Loucy (cell line): ENCODE measurements at regions not wholly inside any gene's neighbourhood (a gene's known extent, or its start where the extent isn't known, plus 50 kb on each side); places are given as distances from the start of the nearest gene placed in this dataset.

Source experiments
- H2AFZ ChIP-seq: fragments of 200-600 bp; sonication (generic); 2 replicates; pipeline ENCODE4 v1.6.0; 2016; ENCODE audit warnings: antibody characterized with exemption, mild to moderate bottlenecking, low read length, moderate library complexity
- H3F3A ChIP-seq: fragments of 200-600 bp; 2 replicates; pipeline ENCODE4 v1.6.0; 2016; ENCODE audit warnings: antibody characterized with exemption, low read depth, mild to moderate bottlenecking
- H3K27me3 ChIP-seq: fragments of 200-600 bp; sonication (generic); 2 replicates; pipeline ENCODE4 v1.6.1; 2014; ENCODE audit warnings: low read length, mild to moderate bottlenecking; ENCODE audit not compliant: insufficient read depth, poor library complexity, severe bottlenecking
- H3K36me3 ChIP-seq: fragments of 200-600 bp; sonication (generic); 2 replicates; pipeline ENCODE4 v1.6.1; 2016; ENCODE audit warnings: low read length; ENCODE audit not compliant: insufficient read depth
- H3K4me1 ChIP-seq: fragments of 200-600 bp; sonication (generic); 2 replicates; pipeline ENCODE4 v1.5.1; 2014; ENCODE audit warnings: low read length, mild to moderate bottlenecking; ENCODE audit not compliant: insufficient read depth, poor library complexity, severe bottlenecking
- H3K4me2 ChIP-seq: fragments of 200-600 bp; sonication (generic); 2 replicates; pipeline ENCODE4 v1.6.0; 2014; ENCODE audit warnings: antibody characterized with exemption, low read length, low read depth, mild to moderate bottlenecking; ENCODE audit not compliant: poor library complexity, severe bottlenecking
- H3K4me3 ChIP-seq: fragments of 200-600 bp; sonication (generic); 2 replicates; pipeline ENCODE4 v1.5.1; 2014; ENCODE audit warnings: low read length, mild to moderate bottlenecking, mixed read lengths; ENCODE audit not compliant: poor library complexity, severe bottlenecking
- H3K79me2 ChIP-seq: fragments of 200-600 bp; sonication (generic); 2 replicates; pipeline ENCODE4 v1.6.1; 2014; ENCODE audit warnings: low read length; ENCODE audit not compliant: insufficient read depth
- H3K9ac ChIP-seq: fragments of 200-600 bp; sonication (generic); 2 replicates; pipeline ENCODE4 v1.6.0; 2014; ENCODE audit warnings: mild to moderate bottlenecking, low read depth, low read length, moderate library complexity; ENCODE audit not compliant: poor library complexity, severe bottlenecking
- H3K9me2 ChIP-seq: fragments of 200-600 bp; sonication (generic); replicated peaks from 2 replicates; pipeline ENCODE4 v1.6.1; 2016; ENCODE audit warnings: low read depth, low read length, mixed read lengths
- H3K9me3 ChIP-seq: fragments of 200-600 bp; sonication (generic); 2 replicates; pipeline ENCODE4 v1.6.1; 2014; ENCODE audit warnings: mild to moderate bottlenecking, antibody characterized with exemption, low read length, low read depth; ENCODE audit not compliant: insufficient read depth
- H4K20me1 ChIP-seq: fragments of 200-600 bp; sonication (generic); 2 replicates; pipeline ENCODE4 v1.6.0; 2014; ENCODE audit warnings: antibody characterized with exemption, low read length, mild to moderate bottlenecking; ENCODE audit not compliant: insufficient read depth, poor library complexity, severe bottlenecking
- CTCF ChIP-seq: fragments of 200-600 bp; sonication (generic); conservative IDR thresholded peaks from 2 replicates; pipeline ENCODE4 v1.5.1; 2014; ENCODE audit warnings: mild to moderate bottlenecking, antibody characterized with exemption, low read length
- EZH2phosphoT487 ChIP-seq: fragments of 200-600 bp; IDR thresholded peaks from 2 replicates; pipeline ENCODE4 v1.6.1; 2018; ENCODE audit warnings: antibody characterized with exemption, mild to moderate bottlenecking, moderate library complexity, borderline replicate concordance

GRCh38 chr11:50379484-50379883 lies 346.8 kb downstream of the OR4C45 start:
- no peaks in the 10 kb centered on the region for H3K27me3 ChIP-seq
- H3F3A ChIP-seq: no peaks in the 10 kb centered on the region
- TF ChIP-seq EZH2phosphoT487: no peak
- TF ChIP-seq CTCF: no peak
- H3K9ac ChIP-seq: no peak overlapping the region
- H2AFZ ChIP-seq: no peak overlapping the region
- H3K4me1 ChIP-seq: no peaks in the 10 kb centered on the region
- H3K4me3 ChIP-seq: no peak overlapping the region
- no peaks in the 10 kb centered on the region for H4K20me1 ChIP-seq
- no peak overlapping the region for H3K4me2 ChIP-seq
- no peaks in the 10 kb centered on the region for H3K9me2 ChIP-seq
- H3K79me2 ChIP-seq: no peaks in the 10 kb centered on the region
- H3K36me3 ChIP-seq: no peaks in the 10 kb centered on the region
- peaks cover 2% of the 10 kb centered on the region; the same call in 1 of the 2 replicates for H3K9me3 ChIP-seq

DNA sequence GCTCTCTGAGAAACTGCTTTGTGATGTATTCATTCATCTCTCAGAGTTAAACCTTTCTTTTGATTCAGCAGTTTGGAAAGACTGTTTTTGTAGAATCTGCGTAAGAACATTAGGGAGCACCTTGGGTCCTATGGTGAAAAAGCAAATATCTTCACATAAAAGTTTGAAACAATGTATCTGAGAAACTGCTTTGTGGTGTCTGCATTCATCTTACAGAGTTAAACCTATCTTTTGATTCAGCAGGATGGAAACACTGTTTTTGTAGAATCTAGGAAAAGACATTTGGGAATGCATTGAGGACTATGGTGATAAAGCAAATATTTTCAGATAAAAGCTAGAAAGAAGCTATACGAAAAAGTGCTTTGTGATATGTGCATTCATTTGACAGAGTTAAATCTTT lies 361.3 kb downstream of the OR4C45 start:
- no peaks in the 10 kb centered on the region for H3F3A ChIP-seq
- H3K4me3 ChIP-seq: no peak overlapping the region
- H3K79me2 ChIP-seq: no peaks in the 10 kb centered on the region
- no peaks in the 10 kb centered on the region for H3K27me3 ChIP-seq
- no peak for TF ChIP-seq CTCF
- TF ChIP-seq EZH2phosphoT487: no peak
- H3K36me3 ChIP-seq: no peaks in the 10 kb centered on the region
- H3K4me1 ChIP-seq: no peaks in the 10 kb centered on the region
- no peaks in the 10 kb centered on the region for H3K9me2 ChIP-seq
- H3K9me3 ChIP-seq: peaks cover 40% of the 10 kb centered on the region
- no peak overlapping the region for H3K4me2 ChIP-seq
- H3K9ac ChIP-seq: no peak overlapping the region
- no peaks in the 10 kb centered on the region for H4K20me1 ChIP-seq
- no peak overlapping the region for H2AFZ ChIP-seq

- H3K9me2 ChIP-seq: no peaks in the 10 kb centered on the region
- H3K9ac ChIP-seq: no peak overlapping the region
- H3K27me3 ChIP-seq: no peaks in the 10 kb centered on the region
- no peaks in the 10 kb centered on the region for H4K20me1 ChIP-seq
- H3K4me2 ChIP-seq: no peak overlapping the region
- no peaks in the 10 kb centered on the region for H3K79me2 ChIP-seq
- no peaks in the 10 kb centered on the region for H3K4me1 ChIP-seq
- H3K4me3 ChIP-seq: no peak overlapping the region
- no peaks in the 10 kb centered on the region for H3K36me3 ChIP-seq
- H2AFZ ChIP-seq: no peak overlapping the region
- H3F3A ChIP-seq: no peaks in the 10 kb centered on the region
- TF ChIP-seq EZH2phosphoT487: no peak
- TF ChIP-seq CTCF: no peak
- peaks cover 4% of the 10 kb centered on the region; the same call in 1 of the 2 replicates for H3K9me3 ChIP-seq
These were observed 380.2 kb downstream of the OR4C45 start for GRCh38 chr11:50412832-50413231.
